NCI-H748 (cell line): ENCODE measurements at regions not wholly inside any gene's neighbourhood (a gene's known extent, or its start where the extent isn't known, plus 50 kb on each side); places are given as distances from the start of the nearest gene placed in this dataset.
A peak's percentile ranks its signal among the peaks of the same experiment; 100 is the strongest.

Experiments
- DNase-seq: peaks from one replicate; lab custom pipeline; 2025; ENCODE audit not compliant: unreplicated experiment; lab: John Stamatoyannopoulos, UW

GRCh38 chr13:91153372-91153771 is 194.1 kb upstream of the MIR17HG start:
- no peak for DNase-seq

GRCh38 chr13:91154558-91155353 is 192.7 kb upstream of the MIR17HG start:
- DNase-seq, result no peak

GRCh38 chr13:91155512-91156114 is 191.9 kb upstream of the MIR17HG start:
- DNase-seq, result no peak

- no peak for DNase-seq
Observed at GRCh38 chr13:91157273-91158016, 190.0 kb upstream of the MIR17HG start.

- DNase-seq, result peak; percentile 14
Observed at GRCh38 chr13:91158017-91158395, 189.5 kb upstream of the MIR17HG start.

GRCh38 chr13:91162180-91162579 is 185.3 kb upstream of the MIR17HG start:
- DNase-seq, result no peak

GRCh38 chr13:91162589-91162988 is 184.9 kb upstream of the MIR17HG start:
- DNase-seq, result no peak

GRCh38 chr13:91165758-91166157 is 181.7 kb upstream of the MIR17HG start:
- no peak for DNase-seq

- DNase-seq, result no peak
Observed at GRCh38 chr13:91166714-91167511, 180.6 kb upstream of the MIR17HG start.

GRCh38 chr13:91167706-91168385 is 179.6 kb upstream of the MIR17HG start:
- no peak for DNase-seq

GRCh38 chr13:91168386-91168711 is 179.1 kb upstream of the MIR17HG start:
- no peak for DNase-seq

GRCh38 chr13:91169321-91170050 is 178.0 kb upstream of the MIR17HG start:
- DNase-seq, result peak; percentile 38

- DNase-seq, result no peak
Observed at GRCh38 chr13:91172160-91172559, 175.3 kb upstream of the MIR17HG start.

- DNase-seq, result peak; percentile 67
Observed at GRCh38 chr13:91174886-91175501, 172.5 kb upstream of the MIR17HG start.

- no peak for DNase-seq
Observed at GRCh38 chr13:91178099-91178498, 169.4 kb upstream of the MIR17HG start.

GRCh38 chr13:91181892-91182291 is 165.6 kb upstream of the MIR17HG start:
- DNase-seq, result no peak

GRCh38 chr13:91184244-91184926 is 163.1 kb upstream of the MIR17HG start:
- no peak for DNase-seq

- peak; percentile 65 for DNase-seq
Observed at GRCh38 chr13:91185294-91185863, 162.1 kb upstream of the MIR17HG start.

GRCh38 chr13:91187522-91187921 is 160.0 kb upstream of the MIR17HG start:
- DNase-seq, result no peak
